Neural crest cell (in vitro differentiated cells): ENCODE measurements at regions not wholly inside any gene's neighbourhood (a gene's known extent, or its start where the extent isn't known, plus 50 kb on each side); places are given as distances from the start of the nearest gene placed in this dataset.

Experiments used
- DNase-seq: peaks from one replicate; pipeline ENCODE4 v3.0.0; 2021; ENCODE audit warnings: low read depth, mixed read lengths, low spot score
- H3K27ac Mint-ChIP-seq: one replicate; pipeline ENCODE4 v1.8.0; 2021; ENCODE audit warnings: mild to moderate bottlenecking, mixed read lengths; ENCODE audit not compliant: unreplicated experiment
- H3K27me3 Mint-ChIP-seq: 2 replicates; pipeline ENCODE4 v1.8.0; 2021; ENCODE audit warnings: low read depth, mild to moderate bottlenecking, mixed read lengths
- H3K36me3 Mint-ChIP-seq: 2 replicates; pipeline ENCODE4 v1.8.0; 2021; ENCODE audit warnings: low read depth, mild to moderate bottlenecking, mixed read lengths
- H3K4me1 Mint-ChIP-seq: 2 replicates; pipeline ENCODE4 v1.8.0; 2021; ENCODE audit warnings: mixed read lengths
- H3K4me3 Mint-ChIP-seq: one replicate; pipeline ENCODE4 v1.8.0; 2021; ENCODE audit warnings: mild to moderate bottlenecking, mixed read lengths
- H3K9me3 Mint-ChIP-seq: 2 replicates; pipeline ENCODE4 v1.8.0; 2021; ENCODE audit warnings: mixed read lengths
- TF ChIP-seq, protein P1 (sequence below): fragments of 200-600 bp; sonication (generic); conservative IDR thresholded peaks from 2 replicates; pipeline ENCODE4 v1.5.0; 2021; ENCODE audit warnings: antibody characterized with exemption, mild to moderate bottlenecking

DNA sequence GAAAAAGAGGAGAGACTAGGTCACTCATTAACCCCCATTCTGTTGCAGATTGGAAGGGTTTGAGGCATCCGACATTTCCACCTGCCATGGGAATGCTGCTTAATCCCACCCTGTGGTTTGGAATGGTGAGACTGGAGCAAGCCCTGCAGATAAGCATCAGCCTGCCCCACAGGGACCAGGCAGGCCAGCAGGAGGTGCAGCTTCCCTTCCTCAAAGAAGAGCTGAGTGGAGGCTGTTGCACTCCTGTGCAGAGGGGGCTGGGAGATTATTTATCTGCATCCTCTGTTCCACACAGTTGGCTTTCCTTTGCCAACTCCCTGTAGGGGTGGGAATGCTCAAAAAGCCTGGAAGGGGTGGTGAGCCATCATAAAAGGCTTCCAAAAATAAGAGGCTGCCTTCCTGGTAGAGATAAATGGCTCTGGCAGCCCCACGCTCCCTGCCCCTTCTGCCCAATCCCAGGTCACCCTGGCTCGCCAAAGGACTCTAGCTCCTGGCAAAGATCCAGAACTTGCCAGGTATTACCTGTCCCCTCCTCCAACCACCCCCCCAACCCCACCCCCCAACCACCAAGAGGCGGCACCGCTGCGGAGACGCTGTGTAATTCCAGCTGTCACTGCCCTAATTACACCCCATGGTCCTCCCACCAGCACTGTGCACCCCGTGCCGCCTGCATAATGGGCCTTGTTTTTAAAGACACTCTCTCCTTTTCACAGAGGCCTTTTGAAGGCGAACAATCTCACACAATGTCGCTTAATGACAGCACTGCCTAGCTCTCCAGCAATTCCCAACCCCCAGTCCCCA is 83.0 kb upstream of the ZC3H12A start:
- Mint-ChIP-seq H3K4me3 (no peak overlapping the region), H3K9me3 (no peaks in the 10 kb centered on the region), H3K4me1 (peaks cover 28% of the 10 kb centered on the region), H3K27ac (no peak overlapping the region), H3K27me3 (peaks cover 36% of the 10 kb centered on the region), H3K36me3 (no peaks in the 10 kb centered on the region)
- DNase-seq: no peak
- TF ChIP-seq, protein P1, sequence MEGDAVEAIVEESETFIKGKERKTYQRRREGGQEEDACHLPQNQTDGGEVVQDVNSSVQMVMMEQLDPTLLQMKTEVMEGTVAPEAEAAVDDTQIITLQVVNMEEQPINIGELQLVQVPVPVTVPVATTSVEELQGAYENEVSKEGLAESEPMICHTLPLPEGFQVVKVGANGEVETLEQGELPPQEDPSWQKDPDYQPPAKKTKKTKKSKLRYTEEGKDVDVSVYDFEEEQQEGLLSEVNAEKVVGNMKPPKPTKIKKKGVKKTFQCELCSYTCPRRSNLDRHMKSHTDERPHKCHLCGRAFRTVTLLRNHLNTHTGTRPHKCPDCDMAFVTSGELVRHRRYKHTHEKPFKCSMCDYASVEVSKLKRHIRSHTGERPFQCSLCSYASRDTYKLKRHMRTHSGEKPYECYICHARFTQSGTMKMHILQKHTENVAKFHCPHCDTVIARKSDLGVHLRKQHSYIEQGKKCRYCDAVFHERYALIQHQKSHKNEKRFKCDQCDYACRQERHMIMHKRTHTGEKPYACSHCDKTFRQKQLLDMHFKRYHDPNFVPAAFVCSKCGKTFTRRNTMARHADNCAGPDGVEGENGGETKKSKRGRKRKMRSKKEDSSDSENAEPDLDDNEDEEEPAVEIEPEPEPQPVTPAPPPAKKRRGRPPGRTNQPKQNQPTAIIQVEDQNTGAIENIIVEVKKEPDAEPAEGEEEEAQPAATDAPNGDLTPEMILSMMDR: no peak

DNA sequence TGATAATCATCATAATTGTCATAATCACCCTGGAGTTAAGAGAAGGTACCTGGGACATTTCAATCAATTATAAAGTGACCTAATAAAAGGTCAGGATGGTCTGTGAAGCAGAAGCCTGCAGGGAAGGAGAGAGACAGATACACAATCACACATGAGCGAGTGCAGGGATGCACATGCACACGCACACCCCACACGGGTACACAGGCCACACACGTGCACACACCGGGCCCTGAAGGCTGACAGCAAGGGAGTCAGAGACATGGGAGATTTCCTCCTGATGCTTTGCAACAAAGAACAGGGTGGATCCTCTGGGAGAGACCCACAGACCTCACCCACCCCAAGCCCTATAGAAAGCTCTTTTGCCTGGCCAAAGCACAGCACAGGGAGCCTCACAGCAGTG is 82.3 kb upstream of the ZC3H12A start:
- peaks cover 28% of the 10 kb centered on the region for H3K4me1 Mint-ChIP-seq
- H3K27ac Mint-ChIP-seq: no peak overlapping the region
- no peaks in the 10 kb centered on the region for H3K9me3 Mint-ChIP-seq
- H3K36me3 Mint-ChIP-seq: no peaks in the 10 kb centered on the region
- TF ChIP-seq, protein P1: no peak
- peaks cover 39% of the 10 kb centered on the region for H3K27me3 Mint-ChIP-seq
- DNase-seq: no peak
- no peak overlapping the region for H3K4me3 Mint-ChIP-seq

DNA sequence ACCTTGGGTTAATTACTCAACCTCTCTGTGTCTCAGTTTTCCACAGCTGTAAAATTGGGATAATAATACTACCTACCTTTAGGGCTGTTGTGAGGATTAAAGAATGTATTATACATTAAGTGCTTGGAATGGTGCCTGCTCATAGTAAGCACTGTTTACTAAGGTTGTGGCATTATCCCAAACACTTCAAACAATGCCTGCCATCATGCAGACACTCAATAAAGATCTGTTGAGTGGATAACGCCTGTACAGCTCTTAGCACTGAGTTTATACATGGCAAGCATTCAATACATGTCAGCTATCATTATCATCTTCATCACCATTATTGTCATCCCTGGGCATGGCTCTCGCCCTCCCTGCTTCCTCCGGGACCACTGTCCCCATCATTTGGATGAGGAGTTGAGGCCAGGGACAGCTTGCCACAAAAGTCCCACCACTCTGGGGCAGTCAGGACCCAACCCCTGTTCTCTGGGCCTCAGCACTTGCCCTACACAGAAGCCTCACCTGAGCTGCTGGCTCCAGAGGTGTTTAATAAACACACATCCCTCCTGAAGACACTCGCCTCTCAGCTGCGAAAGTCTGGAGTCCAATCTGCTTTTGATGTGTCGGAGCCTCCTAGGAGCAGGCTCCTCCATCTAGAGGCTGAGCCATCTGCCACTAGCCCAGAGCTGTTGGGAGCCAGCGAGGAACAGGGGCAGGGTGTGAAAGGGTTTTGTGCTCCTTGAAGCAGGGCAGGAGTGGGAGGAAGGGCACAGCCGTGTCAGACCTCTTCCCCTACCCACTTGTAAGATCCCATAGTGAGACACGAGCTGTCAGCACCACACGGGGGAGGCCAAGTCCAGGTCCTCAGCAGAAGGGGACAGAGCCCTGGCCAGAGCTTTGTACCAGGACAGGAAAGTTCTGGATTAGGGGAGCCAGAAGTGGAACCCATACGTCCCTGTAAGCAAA is 80.9 kb upstream of the ZC3H12A start:
- no peaks in the 10 kb centered on the region for H3K9me3 Mint-ChIP-seq
- no peaks in the 10 kb centered on the region for H3K36me3 Mint-ChIP-seq
- TF ChIP-seq, protein P1: no peak
- DNase-seq: no peak
- no peak overlapping the region for H3K4me3 Mint-ChIP-seq
- peaks cover 49% of the 10 kb centered on the region for H3K27me3 Mint-ChIP-seq
- H3K4me1 Mint-ChIP-seq: peaks cover 28% of the 10 kb centered on the region
- H3K27ac Mint-ChIP-seq: no peak overlapping the region

DNA sequence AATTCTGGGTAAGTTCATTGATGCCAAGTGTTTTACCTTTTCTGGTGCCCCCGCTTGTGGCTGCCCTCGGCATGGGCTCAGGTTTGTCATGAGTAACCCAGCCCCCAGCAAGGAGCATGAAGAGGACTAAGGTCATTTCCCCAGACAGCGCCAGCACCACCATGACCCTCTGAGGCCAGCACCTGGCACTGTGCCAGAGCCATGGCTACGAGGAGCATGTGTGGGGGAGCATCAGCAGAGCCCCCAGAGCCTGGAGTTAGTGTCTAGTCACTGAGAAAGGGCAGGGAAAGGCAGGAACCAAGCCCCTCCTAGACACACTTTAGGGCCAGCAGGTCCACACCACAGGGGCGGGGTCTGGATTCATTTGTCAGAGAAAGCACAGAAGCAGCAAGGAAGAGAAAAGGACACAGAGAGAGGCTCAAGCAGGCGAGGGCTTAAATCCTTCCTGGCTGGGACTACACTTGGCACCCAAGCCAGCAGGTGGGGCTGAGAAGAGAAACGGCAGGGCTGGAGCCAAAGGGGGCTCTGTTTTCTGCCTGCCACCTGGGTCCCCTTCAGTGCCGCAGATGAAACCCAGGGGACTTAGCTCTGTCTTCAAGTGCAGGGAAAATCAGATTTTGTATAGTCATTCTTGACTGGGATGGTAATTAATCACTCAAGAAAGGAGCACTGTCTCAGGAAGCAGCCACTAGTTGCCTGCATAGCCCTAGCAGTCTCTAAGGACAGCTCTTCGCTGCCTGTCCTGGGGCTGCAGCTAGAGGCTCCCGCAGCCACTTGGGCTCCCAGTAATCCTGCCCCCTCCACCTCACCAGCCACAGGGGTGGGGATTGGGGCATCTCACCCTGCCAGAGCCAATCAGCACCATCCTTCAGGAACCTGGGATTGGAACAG is 79.6 kb upstream of the ZC3H12A start:
- peaks cover 56% of the 10 kb centered on the region for H3K27me3 Mint-ChIP-seq
- no peak for DNase-seq

More for the DNA sequence above, 79.6 kb upstream of the ZC3H12A start:
- Mint-ChIP-seq H3K36me3 (no peaks in the 10 kb centered on the region), H3K9me3 (no peaks in the 10 kb centered on the region), H3K27ac (peak overlapping the region; percentile 46), H3K4me3 (no peak overlapping the region), H3K4me1 (peaks cover 28% of the 10 kb centered on the region)
- TF ChIP-seq, protein P1: no peak
